Liver (tissue), 8 donors: ENCODE measurements at regions not wholly inside any gene's neighbourhood (a gene's known extent, or its start where the extent isn't known, plus 50 kb on each side); places are given as distances from the start of the nearest gene placed in this dataset.

Experiments
- DNase-seq: peaks from one replicate; pipeline ENCODE4 v3.0.0-alpha.2; 2017; ENCODE audit warnings: low spot score
- H3K27ac ChIP-seq, 2 donors: one replicate each; pipeline ENCODE4 v1.7.0; 2013; ENCODE audit warnings: inconsistent platforms in 2 of 2, low read length in 2 of 2, control low read depth in 1 of 2, low read depth in 1 of 2, mild to moderate bottlenecking in 1 of 2
- H3K27me3 ChIP-seq, 4 donors: one replicate each; pipeline versions ENCODE4 v1.6.1 to v1.7.0; 2013; ENCODE audit warnings: low read length in 3 of 4, inconsistent platforms in 1 of 4, mild to moderate bottlenecking in 1 of 4, moderate library complexity in 1 of 4; ENCODE audit not compliant: control insufficient read depth in 4 of 4, insufficient read depth in 4 of 4
- H3K36me3 ChIP-seq, 4 donors: one replicate each; pipeline versions ENCODE4 v1.6.1 to v1.7.0; 2013; ENCODE audit warnings: low read length in 3 of 4, mild to moderate bottlenecking in 3 of 4, low read depth in 1 of 4, moderate library complexity in 1 of 4; ENCODE audit not compliant: control insufficient read depth in 4 of 4, insufficient read depth in 3 of 4
- H3K4me1 ChIP-seq, 4 donors: one replicate each; pipeline versions ENCODE4 v1.6.1 to v1.7.0; 2013; ENCODE audit warnings: low read length in 3 of 4, mild to moderate bottlenecking in 3 of 4, moderate library complexity in 1 of 4; ENCODE audit not compliant: control insufficient read depth in 4 of 4, insufficient read depth in 4 of 4
- H3K4me3 ChIP-seq, 3 donors: one replicate each; pipeline versions ENCODE4 v1.6.1 to v1.7.0; 2013; ENCODE audit warnings: low read length in 3 of 3, control low read depth in 1 of 3, low read depth in 1 of 3, mild to moderate bottlenecking in 1 of 3
- H3K9ac ChIP-seq, 2 donors: one replicate each; pipeline ENCODE4 v1.7.0; 2013; ENCODE audit warnings: low read length in 2 of 2, mild to moderate bottlenecking in 2 of 2, moderate library complexity in 2 of 2, control low read depth in 1 of 2, low read depth in 1 of 2
- H3K9me3 ChIP-seq, 4 donors: one replicate each; pipeline versions ENCODE4 v1.6.1 to v1.7.0; 2013; ENCODE audit warnings: low read length in 3 of 4; ENCODE audit not compliant: control insufficient read depth in 4 of 4
- CTCF ChIP-seq: fragments of 150-350 bp; IDR thresholded peaks from 2 replicates; pipeline ENCODE4 v1.5.1; 2017; ENCODE audit warnings: improper control_type of control experiment, low read depth, low read length; ENCODE audit not compliant: missing input control
- HNF4A ChIP-seq, 2 donors: conservative IDR thresholded peaks; 2 replicates each; pipeline ENCODE4 v1.6.1; 2016; ENCODE audit warnings: antibody characterized with exemption in 2 of 2, mild to moderate bottlenecking in 2 of 2
- HNF4G ChIP-seq: IDR thresholded peaks from 2 replicates; pipeline ENCODE4 v1.6.1; 2016; ENCODE audit warnings: antibody characterized with exemption
- JUND ChIP-seq, 2 donors: IDR thresholded peaks; 2 replicates each; pipeline ENCODE4 v1.6.1; 2016; ENCODE audit warnings: antibody characterized with exemption in 2 of 2
- NR2F2 ChIP-seq: IDR thresholded peaks from 2 replicates; pipeline ENCODE4 v1.6.1; 2016; ENCODE audit warnings: antibody characterized with exemption
- RAD21 ChIP-seq, 2 donors: IDR thresholded peaks; 2 replicates each; pipeline ENCODE4 v1.6.1; 2016; ENCODE audit warnings: antibody characterized with exemption in 2 of 2, mild to moderate bottlenecking in 2 of 2
- REST ChIP-seq: IDR thresholded peaks from 2 replicates; pipeline ENCODE4 v1.6.1; 2016; ENCODE audit warnings: antibody characterized with exemption, mild to moderate bottlenecking
- YY1 ChIP-seq: IDR thresholded peaks from 2 replicates; pipeline ENCODE4 v1.6.1; 2016; ENCODE audit warnings: antibody characterized with exemption, mild to moderate bottlenecking
- ZBTB33 ChIP-seq: IDR thresholded peaks from 2 replicates; pipeline ENCODE4 v1.6.1; 2016; ENCODE audit warnings: antibody characterized with exemption
- WGBS: extraction: QIAGEN DNeasy Blood & Tissue Kit; methylation state at CpG from one replicate; pipeline ENCODE4 v1.1.7; 2013; 5-methylcytosine and 5-hydroxymethylcytosine counted together
- donor health status: healthy.
- donor health status: healthy.
- donor health status: healthy.
- donor health status: healthy.
- donor health status: healthy.

DNA sequence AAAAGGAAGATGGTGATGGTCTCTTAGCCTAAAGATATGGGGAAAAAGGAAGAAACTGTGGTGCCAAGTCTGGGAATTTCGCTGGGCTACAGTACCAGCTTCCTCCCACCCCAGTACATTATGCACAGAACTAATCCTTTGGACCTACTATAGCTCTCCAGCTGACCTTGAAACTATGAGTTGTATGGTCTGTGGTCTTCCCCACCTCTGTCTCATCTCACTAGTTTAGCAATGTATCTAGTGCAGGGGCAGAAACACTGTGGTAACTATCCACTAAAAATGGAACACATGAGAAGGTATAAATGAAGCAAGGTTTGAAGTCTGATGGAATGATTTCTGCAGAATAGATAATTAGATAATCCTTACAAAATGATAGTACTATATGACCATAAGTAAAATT, 190.4 kb upstream of the CCDC150 start:
- WGBS, result 93% methylated on average over 1 of the region's 1 CpG
- Histone ChIP-seq H3K4me3 (no peak overlapping the region), H3K9ac (no peak overlapping the region), H3K4me1 (peaks cover 0 to 1% (median 0%) of the 10 kb centered on the region in 4 donors), H3K36me3 (no peaks in the 10 kb centered on the region), H3K27ac (no peak overlapping the region), H3K9me3 (no peaks in the 10 kb centered on the region), H3K27me3 (no peaks in the 10 kb centered on the region)
- no peak for TF ChIP-seq NR2F2
- no peak for TF ChIP-seq JUND (IDR thresholded peaks at IDR 0.05)
- TF ChIP-seq HNF4A (conservative IDR thresholded peaks at IDR 0.05), result no peak
- TF ChIP-seq ZBTB33, result no peak
- TF ChIP-seq RAD21 (IDR thresholded peaks at IDR 0.05), result no peak
- TF ChIP-seq YY1, result no peak
- TF ChIP-seq REST, result no peak
- TF ChIP-seq HNF4G, result no peak
- DNase-seq, result no peak

GRCh38 chr2:196452758-196453157, 186.8 kb upstream of the CCDC150 start:
- TF ChIP-seq HNF4A (conservative IDR thresholded peaks at IDR 0.05), result no peak
- no peak overlapping the region for H3K4me3 ChIP-seq

DNA sequence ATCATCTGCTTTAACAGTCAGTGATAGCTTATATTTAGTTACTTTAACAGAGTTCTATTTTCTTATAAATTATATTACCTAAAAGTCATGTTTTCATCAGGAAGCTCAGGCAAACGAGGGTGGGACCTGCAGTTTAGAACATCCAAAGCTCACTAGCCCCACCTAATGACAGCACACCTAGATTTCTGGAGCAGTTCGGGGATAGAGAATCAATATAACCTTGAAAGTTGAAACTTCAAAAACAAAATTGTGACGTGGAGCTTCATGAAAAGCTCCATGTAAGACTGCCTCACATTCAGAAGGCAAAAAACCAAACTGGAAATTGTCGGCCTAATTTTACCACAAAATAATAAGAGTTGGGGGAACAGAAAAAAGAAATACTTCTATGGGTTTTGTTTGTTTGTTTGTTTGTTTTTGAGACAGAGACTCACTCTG, 185.9 kb upstream of the CCDC150 start:
- no peak for DNase-seq
- H3K4me3 ChIP-seq, result no peak overlapping the region

More at GRCh38 chr2:196452758-196453157, 186.8 kb upstream of the CCDC150 start:
- Histone ChIP-seq H3K9ac (no peak overlapping the region), H3K27ac (no peak overlapping the region), H3K27me3 (no peaks in the 10 kb centered on the region), H3K36me3 (no peaks in the 10 kb centered on the region), H3K9me3 (no peaks in the 10 kb centered on the region), H3K4me1 (peaks cover 0 to 1% (median 0%) of the 10 kb centered on the region in 4 donors)
- no peak for DNase-seq

More for the DNA sequence above, 185.9 kb upstream of the CCDC150 start:
- Histone ChIP-seq H3K4me1 (peaks cover 0 to 1% (median 0%) of the 10 kb centered on the region in 4 donors), H3K36me3 (no peaks in the 10 kb centered on the region), H3K27me3 (no peaks in the 10 kb centered on the region), H3K27ac (no peak overlapping the region), H3K9me3 (no peaks in the 10 kb centered on the region), H3K9ac (no peak overlapping the region)
- 3% methylated on average over 4 of the region's 4 CpGs for WGBS
- TF ChIP-seq JUND (IDR thresholded peaks at IDR 0.05) (no peak), RAD21 (IDR thresholded peaks at IDR 0.05) (peak; percentile 85 to 89), CTCF (peak; percentile 55), HNF4A (conservative IDR thresholded peaks at IDR 0.05) (no peak), YY1 (no peak)
